Nucleus accumbens (tissue), 56 donors: ENCODE measurements at regions not wholly inside any gene's neighbourhood (a gene's known extent, or its start where the extent isn't known, plus 50 kb on each side); places are given as distances from the start of the nearest gene placed in this dataset.

Experiments
- DNase-seq, 56 donors: peaks; one replicate each; lab custom pipeline; 2025; lab: John Stamatoyannopoulos, UW

- no peak for DNase-seq
These were observed 443.2 kb upstream of the SEMA3A start for GRCh38 chr7:84637568-84638338.

GRCh38 chr7:84631913-84632312 is 437.3 kb upstream of the SEMA3A start:
- DNase-seq = no peak

- no peak for DNase-seq
These were observed 435.2 kb upstream of the SEMA3A start for GRCh38 chr7:84629640-84630318.

- DNase-seq = no peak
These were observed 434.6 kb upstream of the SEMA3A start for GRCh38 chr7:84629216-84629615.

GRCh38 chr7:84627250-84627649 is 432.7 kb upstream of the SEMA3A start:
- DNase-seq = no peak

GRCh38 chr7:84624927-84625326 is 430.3 kb upstream of the SEMA3A start:
- DNase-seq = no peak

- no peak for DNase-seq
These were observed 429.9 kb upstream of the SEMA3A start for GRCh38 chr7:84624527-84624926.

GRCh38 chr7:84617265-84618030 is 422.9 kb upstream of the SEMA3A start:
- DNase-seq = no peak

GRCh38 chr7:84614821-84615501 is 420.4 kb upstream of the SEMA3A start:
- no peak for DNase-seq

GRCh38 chr7:84612981-84613681 is 418.5 kb upstream of the SEMA3A start:
- DNase-seq = no peak

GRCh38 chr7:84611391-84611790 is 416.8 kb upstream of the SEMA3A start:
- DNase-seq = no peak

GRCh38 chr7:84610390-84610789 is 415.8 kb upstream of the SEMA3A start:
- DNase-seq = no peak

GRCh38 chr7:84605301-84605700 is 410.7 kb upstream of the SEMA3A start:
- no peak for DNase-seq

- DNase-seq = no peak
These were observed 409.0 kb upstream of the SEMA3A start for GRCh38 chr7:84603545-84603944.

GRCh38 chr7:84595026-84595425 is 400.4 kb upstream of the SEMA3A start:
- no peak for DNase-seq

- no peak for DNase-seq
These were observed 397.3 kb upstream of the SEMA3A start for GRCh38 chr7:84591897-84592296.

- no peak for DNase-seq
These were observed 394.4 kb upstream of the SEMA3A start for GRCh38 chr7:84589012-84589411.

GRCh38 chr7:84583331-84583730 is 388.7 kb upstream of the SEMA3A start:
- no peak for DNase-seq

- DNase-seq = no peak
These were observed 388.2 kb upstream of the SEMA3A start for GRCh38 chr7:84582747-84583146.

GRCh38 chr7:84578825-84579224 is 384.2 kb upstream of the SEMA3A start:
- no peak for DNase-seq
